ENCODE measurements at regions not wholly inside any gene's neighbourhood (a gene's known extent, or its start where the extent isn't known, plus 50 kb on each side); places are given as distances from the start of the nearest gene placed in this dataset.

GRCh38 chr13:92947770-92948434 lies 278.7 kb upstream of the GPC6 start (continued):
- TF ChIP-seq RFXANK (CRISPR knock-in tag; IDR thresholded peaks at IDR 0.05), result no peak

- Histone ChIP-seq H3K9ac (ENCODE audit: insufficient read depth, low read depth, low read length) (no peak overlapping the region), H3K27ac (ENCODE audit: extremely low read length, insufficient read depth, low read length) (no peak overlapping the region), H3K9me3 (ENCODE audit: low read length) (no peaks in the 10 kb centered on the region), H2AFZ (ENCODE audit: low read length) (no peak overlapping the region), H3K4me2 (ENCODE audit: low read depth, low read length) (no peak overlapping the region), H3K36me3 (replicated peaks in 1 of 2; ENCODE audit: control insufficient read depth in 1 of 2, insufficient read depth in 2 of 2, low read length in 2 of 2) (no peaks in the 10 kb centered on the region), H3K4me3 (replicated peaks in 1 of 3; ENCODE audit: insufficient read depth in 1 of 3, low read depth in 2 of 3, low read length in 3 of 3) (no peak overlapping the region), H3K79me2 (ENCODE audit: insufficient read depth, low read length) (no peaks in the 10 kb centered on the region), H4K20me1 (ENCODE audit: insufficient read depth, low read length) (no peaks in the 10 kb centered on the region), H3K27me3 (ENCODE audit: control insufficient read depth in 1 of 2, insufficient read depth in 2 of 2, low read length in 2 of 2) (no peaks in the 10 kb centered on the region; a peak in 2 of 5 replicates), H3K4me1 (ENCODE audit: insufficient read depth, low read length) (no peaks in the 10 kb centered on the region)
- no peak for FAIRE-seq
- no peak for DNase-seq (ENCODE audit: low spot score)
- in situ Hi-C loops (cut with HindIII; ENCODE audit: extremely low pct_ligation_motif_present, low pct_unique_long_range_greater_than_20kb), result loop anchor here (25.0 kb wide), 1 partner anchor 1412 kb away; no protein-coding TSS in a partner anchor
- intact Hi-C loops (cut with micrococcal nuclease; ENCODE audit: unreplicated experiment), result no loop called here
- no TSS peak for BruUV-seq (replicated peaks)
- ChIA-PET POLR2A (no interaction called here), CTCF (ENCODE audit: low intra/inter-chr PET ratio, low total read pairs) (no interaction called here)
- WGBS (ENCODE audit: low lambda C conversion rate), result 0% methylated on average over 2 of the region's 2 CpGs
- TF ChIP-seq MAFK (conservative IDR thresholded peaks at IDR 0.05 in 1 of 2, IDR thresholded peaks at IDR 0.05 in 1 of 2; ENCODE audit: low read length in 2 of 2) (peak; percentile 51 to 72; a peak in 3 of 4 replicates), MAFF (IDR thresholded peaks at IDR 0.05; ENCODE audit: low read depth, low read length) (peak; percentile 59; the same call in 1 of the 2 replicates), ZNF335 (CRISPR knock-in tag; IDR thresholded peaks at IDR 0.05) (no peak), SP5 (CRISPR knock-in tag; IDR thresholded peaks at IDR 0.05; ENCODE audit: borderline replicate concordance, low read depth) (no peak)
- no peak for ATAC-seq
Observed at GRCh38 chr13:92950771-92951170, 275.8 kb upstream of the GPC6 start.

- WGBS (ENCODE audit: low lambda C conversion rate), result 20% methylated on average over 4 of the region's 7 CpGs
- Histone ChIP-seq H3K36me3 (replicated peaks in 1 of 2; ENCODE audit: control insufficient read depth in 1 of 2, insufficient read depth in 2 of 2, low read length in 2 of 2) (no peaks in the 10 kb centered on the region), H3K4me1 (ENCODE audit: insufficient read depth, low read length) (no peaks in the 10 kb centered on the region), H3K79me2 (ENCODE audit: insufficient read depth, low read length) (no peaks in the 10 kb centered on the region), H3K4me2 (ENCODE audit: low read depth, low read length) (no peak overlapping the region), H2AFZ (ENCODE audit: low read length) (no peak overlapping the region), H3K4me3 (replicated peaks in 1 of 3; ENCODE audit: insufficient read depth in 1 of 3, low read depth in 2 of 3, low read length in 3 of 3) (no peak overlapping the region), H3K9me3 (ENCODE audit: low read length) (no peaks in the 10 kb centered on the region), H4K20me1 (ENCODE audit: insufficient read depth, low read length) (no peaks in the 10 kb centered on the region), H3K27me3 (ENCODE audit: control insufficient read depth in 1 of 2, insufficient read depth in 2 of 2, low read length in 2 of 2) (no peaks in the 10 kb centered on the region; a peak in 2 of 5 replicates), H3K27ac (ENCODE audit: extremely low read length, insufficient read depth, low read length) (no peak overlapping the region), H3K9ac (ENCODE audit: insufficient read depth, low read depth, low read length) (no peak overlapping the region)
- intact Hi-C loops (cut with micrococcal nuclease; ENCODE audit: unreplicated experiment), result no loop called here
- ChIA-PET CTCF (ENCODE audit: low intra/inter-chr PET ratio, low total read pairs) (no interaction called here), POLR2A (no interaction called here)
- ATAC-seq (no peak), FAIRE-seq (no peak), DNase-seq (ENCODE audit: low spot score) (no peak)
- no TSS peak for BruUV-seq (replicated peaks)
- in situ Hi-C loops (cut with HindIII; ENCODE audit: extremely low pct_ligation_motif_present, low pct_unique_long_range_greater_than_20kb), result loop anchor here (25.0 kb wide), 1 partner anchor 1411 kb away; no protein-coding TSS in a partner anchor
- no peak for TF ChIP-seq NFKBIZ (CRISPR knock-in tag; IDR thresholded peaks at IDR 0.05)
- TF ChIP-seq ATF7 (IDR thresholded peaks at IDR 0.05), result peak; percentile 48
- no peak for TF ChIP-seq ATF7 (CRISPR knock-in tag; IDR thresholded peaks at IDR 0.05)
- no peak for TF ChIP-seq ZNF564 (CRISPR knock-in tag; IDR thresholded peaks at IDR 0.05)
- no peak for TF ChIP-seq THAP8 (CRISPR knock-in tag; IDR thresholded peaks at IDR 0.05; ENCODE audit: borderline replicate concordance)
Observed at GRCh38 chr13:92951273-92951890, 275.2 kb upstream of the GPC6 start.

All from HepG2 (cell line).